Mucosa of gallbladder (tissue), 1 donor: ENCODE measurements at regions not wholly inside any gene's neighbourhood (a gene's known extent, or its start where the extent isn't known, plus 50 kb on each side); places are given as distances from the start of the nearest gene placed in this dataset.
A peak's percentile ranks its signal among the peaks of the same experiment; 100 is the strongest.

ENCODE experiments used
- DNase-seq: peaks from one replicate; pipeline ENCODE4 v3.0.0-alpha.2; 2020; ENCODE audit warnings: low spot score
- donor health status: DM: no; HTN: no; CAD: no.

DNA sequence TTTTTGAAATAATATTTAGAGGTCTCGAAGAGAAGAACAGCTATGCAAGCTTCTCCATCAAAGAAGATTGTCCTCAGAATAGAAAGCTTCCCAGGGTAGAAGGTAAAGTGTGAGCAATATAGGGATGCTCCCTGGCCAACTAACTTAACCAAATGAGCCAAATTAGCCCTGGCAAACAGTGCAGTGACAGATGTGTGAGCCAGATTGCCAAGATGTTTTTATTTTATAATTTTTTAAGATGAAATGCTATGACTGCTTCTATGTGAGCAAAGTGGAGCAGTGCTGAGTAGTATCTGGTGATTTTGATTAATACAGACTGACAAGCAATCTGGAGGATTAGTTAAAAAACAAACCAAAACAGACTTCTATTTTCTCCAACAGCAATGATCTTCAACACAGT is 202.1 kb downstream of the NOVA1 start:
- no peak for DNase-seq

DNA sequence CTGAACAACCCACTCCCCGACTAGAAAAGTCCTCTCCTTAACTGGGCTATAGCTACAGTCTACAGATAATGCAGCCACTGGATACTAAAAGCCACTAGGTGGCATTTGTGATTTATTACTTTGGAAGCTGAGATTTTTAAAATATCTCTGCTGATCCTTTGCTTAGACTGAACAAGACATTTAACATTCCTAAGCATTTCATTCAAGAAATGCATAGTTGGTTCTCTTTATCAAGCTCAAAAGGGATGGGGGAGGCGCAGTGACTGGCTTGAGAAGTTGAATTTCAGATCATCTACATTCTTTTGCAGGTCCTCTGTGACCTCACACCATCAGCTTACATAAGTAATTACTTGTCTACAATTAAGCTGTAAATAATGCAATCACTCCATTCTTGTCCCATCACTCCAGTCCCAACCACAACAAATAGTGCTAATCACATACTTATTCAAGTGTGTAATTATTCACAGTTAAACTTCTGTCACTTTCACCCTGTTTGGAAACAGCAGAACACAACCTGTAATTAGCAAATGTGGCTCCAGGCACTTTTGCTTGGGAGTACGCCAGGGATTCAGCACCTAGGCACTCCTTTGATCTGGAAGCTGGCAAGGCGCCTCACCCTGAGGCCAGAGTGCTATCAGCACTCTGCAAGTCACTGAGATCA is 203.6 kb downstream of the NOVA1 start:
- DNase-seq: peak; percentile 69

DNA sequence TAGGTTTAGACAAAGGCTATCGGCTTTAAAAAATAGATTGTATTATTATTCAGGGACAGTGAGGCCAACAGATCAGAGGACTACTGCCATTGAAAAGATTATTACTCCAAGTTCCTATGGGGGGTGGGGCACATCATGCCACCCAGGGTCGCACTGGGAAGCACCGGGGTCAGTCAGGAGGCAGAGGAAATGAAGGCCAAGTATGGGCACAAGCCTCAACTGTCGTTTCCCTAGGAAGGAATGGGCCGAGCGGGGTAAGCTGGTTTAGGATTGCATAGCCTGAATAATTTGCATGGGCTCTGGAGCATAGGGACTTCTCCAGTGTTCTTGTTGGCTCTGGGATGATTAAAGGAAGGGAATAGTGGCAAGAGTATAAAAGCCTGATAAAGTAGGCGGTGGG is 205.3 kb downstream of the NOVA1 start:
- no peak for DNase-seq

DNA sequence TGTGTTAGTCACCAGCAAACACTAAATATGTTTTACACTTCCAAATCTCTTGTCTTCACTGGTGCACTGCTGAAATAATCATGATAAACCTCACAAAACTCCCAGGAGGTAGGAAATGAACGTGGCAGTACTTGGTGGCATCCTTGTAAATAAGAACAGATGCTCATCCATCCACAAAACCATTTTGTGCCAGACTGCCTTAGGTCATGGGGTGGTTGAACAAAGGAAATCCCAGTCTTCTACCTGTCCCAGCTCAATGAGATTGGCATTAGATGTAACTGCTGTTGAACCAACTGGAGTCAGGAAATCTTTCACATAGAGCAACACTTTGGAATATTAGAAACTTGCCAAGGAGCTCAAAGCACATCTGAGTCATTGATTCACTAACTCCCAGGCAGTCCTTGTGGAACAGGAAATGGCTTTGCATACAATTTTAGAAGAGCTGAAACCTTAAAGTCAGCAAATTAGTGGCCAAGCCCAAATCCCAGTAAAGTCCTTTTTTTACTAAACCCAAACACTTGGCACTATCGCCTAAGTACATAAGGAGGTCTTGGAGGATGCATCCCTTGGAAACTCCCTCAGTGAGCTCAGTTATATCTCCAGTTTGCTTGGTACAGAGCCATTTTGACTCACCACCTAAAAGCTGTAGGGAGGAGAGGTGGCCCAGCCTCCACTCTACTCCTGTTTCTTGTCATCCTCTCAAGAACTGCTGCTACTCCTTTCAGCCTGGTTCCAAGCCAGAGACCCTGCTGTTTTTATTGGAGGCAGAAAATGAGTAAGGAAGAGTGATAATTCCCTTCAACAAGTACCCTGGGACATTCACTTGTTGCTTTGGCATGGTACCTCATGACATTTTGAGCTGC is 208.0 kb downstream of the NOVA1 start:
- no peak for DNase-seq

DNA sequence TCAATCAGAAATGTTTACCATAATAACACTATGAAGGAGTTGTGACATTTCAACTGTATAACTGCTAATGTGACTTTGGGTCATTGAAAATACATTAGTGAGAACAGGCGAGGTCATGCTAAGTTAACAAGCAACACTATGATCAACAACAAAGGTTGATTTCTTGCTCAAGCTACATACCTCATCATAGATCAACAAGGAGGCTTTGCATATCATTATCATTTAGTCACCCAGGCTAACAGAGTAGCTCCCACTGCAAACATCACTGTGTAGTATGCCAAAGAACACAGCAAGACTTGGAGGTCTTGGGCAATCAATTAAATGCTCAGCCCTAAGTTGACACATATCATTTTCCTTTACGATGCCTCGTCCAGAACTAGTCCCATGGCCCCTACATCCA is 212.5 kb downstream of the NOVA1 start:
- DNase-seq: no peak

DNA sequence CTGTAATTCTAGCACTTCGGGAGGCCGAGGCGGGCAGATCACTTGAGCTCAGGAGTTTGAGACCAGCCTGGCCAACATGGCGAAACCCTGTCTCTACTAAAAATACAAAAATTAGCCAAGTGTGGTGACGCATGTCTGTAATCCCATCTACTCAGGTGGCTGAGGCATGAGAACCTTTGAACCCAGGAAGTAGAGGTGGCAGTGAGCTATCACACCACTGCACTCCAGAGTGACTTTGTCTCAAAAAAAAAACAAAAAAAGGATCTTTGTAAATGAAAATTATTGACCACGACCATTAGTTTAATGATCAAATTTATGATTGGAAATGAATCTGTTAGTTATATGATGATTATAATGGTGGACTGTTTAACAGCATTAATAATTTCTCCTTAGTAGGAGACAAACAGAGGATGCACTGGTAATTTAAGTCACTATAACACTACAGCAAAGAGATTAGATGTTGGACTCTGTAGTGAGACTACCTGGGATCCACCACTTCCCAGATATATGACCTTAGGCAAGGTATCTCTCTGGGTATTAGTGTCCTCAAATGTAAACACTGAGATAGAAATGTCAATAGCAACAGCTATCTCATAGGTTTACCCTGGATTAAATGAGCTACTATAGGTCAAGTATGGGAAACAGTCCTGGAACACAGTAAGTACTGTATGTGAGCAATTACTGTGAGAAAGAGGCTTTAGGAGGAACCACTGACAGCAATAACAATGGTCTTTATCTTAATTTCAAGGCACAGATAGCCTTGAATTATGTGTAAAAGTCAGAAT is 214.7 kb downstream of the NOVA1 start:
- no peak for DNase-seq

DNA sequence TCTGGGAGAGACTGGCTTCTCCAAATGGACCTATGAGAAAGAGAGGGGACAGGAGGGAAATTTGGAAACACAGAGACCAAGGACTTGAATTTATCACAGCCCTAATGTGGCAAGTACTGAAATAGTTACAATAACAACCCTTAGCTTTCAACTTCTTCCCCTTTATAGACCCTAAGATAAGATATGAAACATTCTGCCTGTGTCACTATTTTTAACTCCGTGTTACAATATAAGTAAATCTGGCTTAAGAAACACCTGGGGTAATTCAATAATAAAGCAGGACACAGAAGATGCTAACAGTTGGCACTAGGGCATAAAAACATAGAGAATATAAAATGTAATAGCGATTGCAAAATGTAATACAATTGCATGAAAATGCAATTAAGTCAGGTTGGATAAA is 216.4 kb downstream of the NOVA1 start:
- no peak for DNase-seq

DNA sequence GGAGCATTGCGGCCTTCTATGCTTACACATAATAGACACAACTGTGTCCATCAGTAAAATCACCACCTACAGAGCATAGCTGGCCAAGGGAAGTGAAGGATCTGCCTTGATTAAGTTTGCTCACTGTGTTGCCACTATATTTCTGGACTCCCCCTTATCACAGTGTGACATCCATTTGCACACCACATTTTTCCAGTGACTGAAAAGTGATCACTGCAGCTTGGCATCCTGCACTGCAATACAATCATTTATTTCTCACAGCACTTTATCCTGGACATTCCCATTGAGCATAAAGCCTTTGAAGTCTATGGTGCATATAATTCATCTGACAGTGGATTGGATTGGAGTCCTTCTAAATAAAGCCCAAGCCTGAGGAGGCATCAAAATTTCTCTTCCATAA is 217.2 kb downstream of the NOVA1 start:
- no peak for DNase-seq

DNA sequence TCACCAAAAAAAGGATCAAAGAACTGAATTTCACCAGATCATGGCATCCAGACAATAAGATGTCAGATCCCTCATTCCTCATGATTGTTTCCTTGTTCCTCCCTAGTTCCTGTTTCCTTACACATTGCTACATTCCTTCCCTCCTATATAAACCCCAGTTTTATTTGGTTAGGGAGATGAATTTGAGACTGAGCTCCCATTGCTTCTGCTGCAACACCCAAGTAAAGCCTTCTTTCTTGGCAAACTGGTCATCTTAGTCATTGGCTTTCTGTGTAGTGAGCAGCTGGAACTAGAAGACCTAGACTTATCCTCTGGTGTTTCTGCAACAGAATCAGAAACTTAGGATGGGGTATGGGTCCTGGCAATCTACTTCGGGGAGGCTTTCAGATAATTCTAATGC is 217.9 kb downstream of the NOVA1 start:
- DNase-seq: no peak

DNA sequence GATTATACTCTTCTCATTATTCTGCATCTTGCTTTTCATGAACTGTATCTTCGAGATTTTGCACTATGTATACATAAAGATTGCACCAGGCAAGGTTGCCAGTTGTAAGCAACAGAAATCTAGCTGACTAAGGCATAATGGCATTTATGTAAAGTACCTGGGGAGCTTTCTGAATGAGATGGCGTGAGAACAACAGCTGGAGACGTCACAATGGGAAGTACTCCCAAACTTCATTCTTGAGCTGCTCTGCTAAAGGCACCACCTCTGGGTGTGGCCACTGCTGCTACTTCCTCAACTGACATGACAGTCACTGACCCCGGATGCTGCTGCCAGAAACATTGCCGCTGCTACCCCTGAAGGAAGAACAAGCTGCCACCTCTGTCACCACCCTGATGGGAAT is 220.7 kb downstream of the NOVA1 start:
- no peak for DNase-seq

DNA sequence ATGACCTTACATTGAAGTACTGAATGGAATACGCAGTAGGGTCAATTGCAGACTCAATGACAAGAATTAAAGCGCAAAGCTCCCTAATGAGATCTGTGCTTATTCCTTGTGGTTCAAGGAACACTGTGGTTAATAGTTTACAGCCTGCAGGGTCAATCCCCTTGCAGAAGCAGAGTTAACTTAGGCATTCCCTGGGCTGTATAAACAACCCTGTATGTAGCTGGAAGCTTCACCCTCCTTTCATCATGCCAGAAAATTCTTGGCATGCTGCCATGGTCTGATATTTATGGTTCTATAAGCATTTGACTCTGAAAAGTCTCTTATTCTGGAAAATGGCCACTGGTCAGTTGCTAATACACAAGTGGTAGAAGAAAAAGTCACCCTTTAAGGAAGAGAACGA is 227.7 kb downstream of the NOVA1 start:
- DNase-seq: peak; percentile 45

DNA sequence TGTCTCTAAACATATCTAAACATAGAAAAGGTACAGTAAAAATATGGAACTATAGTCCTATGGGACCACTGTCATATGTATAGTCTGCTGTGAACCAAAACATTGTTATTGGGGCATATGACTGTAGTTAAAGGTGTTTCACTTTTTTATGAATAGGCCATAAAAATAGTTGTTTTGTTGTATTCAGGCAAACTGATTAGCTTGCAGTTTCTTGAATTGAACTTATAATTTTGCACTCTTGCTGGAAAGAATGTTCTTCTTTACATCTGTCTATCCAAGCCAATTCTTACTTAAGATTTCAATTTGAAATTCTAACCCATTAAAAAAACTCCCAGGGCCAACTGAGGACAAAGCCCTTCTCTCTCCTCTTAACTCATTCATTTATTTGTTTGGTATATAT is 234.1 kb downstream of the NOVA1 start:
- no peak for DNase-seq

DNA sequence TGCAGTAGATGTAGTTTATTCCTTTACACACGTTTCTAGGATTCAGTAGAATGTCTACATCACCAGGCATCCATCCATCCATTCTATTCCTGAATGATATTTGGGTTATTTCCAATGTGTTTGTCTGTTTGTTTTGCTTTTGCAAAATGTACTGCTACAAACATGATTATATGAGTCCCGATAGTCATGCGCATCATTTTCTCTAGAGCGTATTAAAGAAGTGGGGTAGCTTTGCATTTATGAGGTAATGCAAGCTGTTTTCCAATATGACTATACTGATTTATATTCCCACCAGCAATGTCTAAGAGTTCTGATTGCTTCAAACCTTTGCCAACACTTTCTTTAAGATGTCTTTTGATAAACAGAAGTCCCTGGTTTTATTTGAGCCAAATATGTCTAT is 253.2 kb downstream of the NOVA1 start:
- DNase-seq: no peak

DNA sequence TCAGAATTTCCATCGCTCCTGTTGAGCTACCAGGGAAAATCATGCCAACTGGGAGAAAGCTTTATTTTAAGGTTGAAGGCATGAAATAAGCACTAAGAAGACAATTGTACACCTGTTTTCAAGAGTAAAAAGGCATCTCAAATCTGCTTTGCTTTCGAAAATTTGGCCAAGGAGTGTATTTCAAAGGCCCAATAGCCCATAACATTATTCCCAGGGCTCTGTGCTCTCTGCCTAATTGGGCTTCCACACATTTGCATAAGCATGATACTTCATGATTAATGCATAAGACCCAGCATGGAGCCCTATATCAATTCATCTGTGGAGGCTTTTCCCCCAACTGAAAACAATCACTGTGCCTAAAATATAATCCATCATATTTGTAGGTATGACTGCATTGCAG is 258.5 kb downstream of the NOVA1 start:
- DNase-seq: no peak

DNA sequence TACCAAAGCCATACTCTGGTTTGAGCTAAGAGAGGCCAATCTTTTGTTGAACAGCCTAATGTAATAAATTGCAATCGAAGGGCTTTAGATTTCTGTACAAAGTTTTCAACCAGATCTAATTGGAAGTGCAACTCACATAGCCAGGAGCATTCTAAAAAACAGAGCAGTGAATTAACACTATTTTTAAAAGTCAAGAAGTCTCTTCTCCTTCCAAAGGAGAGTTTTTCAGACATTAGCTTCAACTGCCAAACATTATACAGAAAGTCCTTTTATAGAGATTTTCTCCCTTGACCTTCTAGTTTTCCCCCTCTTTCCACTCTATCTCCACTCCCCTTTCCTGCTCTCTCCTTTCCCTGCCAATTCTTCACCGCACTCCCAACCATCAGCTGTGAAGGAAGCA is 259.6 kb downstream of the NOVA1 start:
- DNase-seq: no peak

DNA sequence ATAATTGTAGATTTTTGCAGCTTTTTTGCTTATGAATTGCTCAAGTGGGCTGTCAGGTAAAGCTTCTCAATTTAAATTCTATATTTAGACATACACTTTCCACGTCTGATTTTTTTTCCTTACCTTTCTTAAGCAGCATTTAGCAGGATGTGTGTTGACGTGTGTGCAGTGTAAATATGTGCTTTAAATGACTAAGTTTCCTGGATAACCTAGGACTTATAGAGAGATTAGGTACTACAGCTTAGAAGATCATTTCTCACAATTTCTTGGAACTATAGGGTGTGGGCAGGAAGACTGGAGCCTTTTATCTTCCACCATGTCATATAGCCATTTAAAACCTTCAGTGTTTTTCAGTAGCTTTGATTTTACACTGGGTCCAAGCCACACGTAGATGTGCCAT is 263.5 kb downstream of the NOVA1 start:
- no peak for DNase-seq

DNA sequence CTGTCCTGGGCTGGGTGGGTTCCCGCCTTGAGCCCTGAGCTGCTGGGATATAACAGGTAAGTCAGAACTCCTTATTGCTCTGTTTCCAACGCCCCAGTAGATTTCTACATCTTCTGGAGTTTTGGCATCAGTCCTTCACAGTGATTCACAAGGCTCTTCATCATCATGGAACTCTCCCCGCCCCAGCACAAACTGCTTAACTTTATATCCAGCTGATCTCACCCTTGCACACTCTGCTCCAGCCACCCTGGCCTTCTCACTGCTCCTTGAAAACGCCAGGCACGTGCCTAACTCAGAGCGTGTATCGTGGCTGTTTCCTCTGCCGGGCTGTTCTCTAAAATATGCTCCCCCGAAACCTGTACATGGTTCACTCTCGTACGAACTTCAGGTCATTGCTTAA is 264.9 kb downstream of the NOVA1 start:
- DNase-seq: no peak

DNA sequence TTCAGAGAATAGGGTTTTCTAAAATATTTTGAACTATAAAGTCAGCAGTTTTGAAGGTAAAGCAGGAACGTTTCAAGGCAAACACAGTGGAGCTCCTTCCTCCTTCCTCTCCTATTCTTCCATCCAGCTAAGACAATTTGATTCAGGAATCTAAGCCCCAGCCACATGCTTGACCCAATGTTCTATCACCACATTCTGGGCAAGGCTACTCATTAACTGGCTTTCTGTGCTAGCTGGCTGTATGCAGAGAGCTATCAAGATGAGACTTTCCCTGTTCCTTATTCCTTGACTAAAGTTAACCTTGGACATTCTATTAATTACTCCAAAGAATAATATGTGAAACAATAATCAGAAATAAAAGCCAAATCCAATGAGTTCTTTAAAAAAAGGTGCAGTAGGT is 266.9 kb downstream of the NOVA1 start:
- DNase-seq: peak; percentile 79

DNA sequence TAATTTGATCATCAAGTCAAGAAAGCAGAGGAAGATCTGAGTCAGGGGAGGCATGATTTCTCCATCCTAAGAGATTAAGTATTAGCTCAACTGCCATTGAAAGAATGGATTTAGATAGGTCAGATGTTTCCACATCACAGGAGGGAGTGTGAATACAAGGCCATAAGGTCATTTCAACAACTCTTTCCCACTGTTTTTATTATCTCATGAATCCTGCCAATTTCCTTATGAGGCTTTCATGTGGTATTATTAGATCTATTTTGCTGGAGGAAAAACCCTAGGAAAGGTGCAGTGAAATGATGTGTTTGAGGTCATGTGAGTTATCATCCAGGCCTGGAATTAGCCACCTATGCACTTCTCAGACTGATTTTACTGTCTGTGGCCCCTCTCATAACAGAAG is 269.0 kb downstream of the NOVA1 start:
- DNase-seq: no peak

DNA sequence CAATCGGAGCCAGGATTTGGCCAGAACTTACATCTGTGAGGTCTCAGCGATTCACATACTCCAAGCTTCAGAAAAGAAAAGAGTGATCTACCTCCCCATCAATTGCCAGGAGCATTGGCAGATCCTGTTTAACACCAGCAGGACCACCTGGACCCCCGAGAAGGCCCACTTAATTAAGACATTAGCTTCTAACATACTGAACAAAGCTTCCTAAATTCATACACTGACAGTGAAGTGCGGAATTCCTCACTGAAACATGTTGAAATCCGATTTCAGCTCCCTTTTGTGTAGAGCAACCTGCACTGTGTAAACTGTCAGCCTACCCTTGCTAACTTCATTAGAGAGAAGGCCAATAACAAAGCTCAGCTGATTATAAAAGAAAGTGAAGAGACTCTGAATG is 274.0 kb downstream of the NOVA1 start:
- DNase-seq: no peak

DNA sequence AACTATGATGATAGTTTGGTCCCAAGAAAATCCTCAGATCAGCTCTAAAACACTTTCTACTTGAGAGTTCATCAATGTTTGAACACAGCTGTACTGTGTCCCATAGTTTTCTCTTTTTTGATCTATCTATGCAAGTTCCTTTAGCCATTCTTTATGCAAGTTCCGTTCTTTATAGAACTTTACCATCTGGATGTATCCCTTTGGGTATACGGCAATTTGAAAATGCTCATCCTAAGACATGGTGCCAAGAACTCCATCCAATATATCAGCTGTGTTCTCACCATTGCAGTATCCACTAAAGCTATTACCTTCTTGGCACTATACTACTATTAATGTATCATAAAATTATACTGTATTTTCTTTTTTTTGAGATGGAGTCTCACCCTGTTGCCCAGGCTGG is 276.9 kb downstream of the NOVA1 start:
- no peak for DNase-seq

DNA sequence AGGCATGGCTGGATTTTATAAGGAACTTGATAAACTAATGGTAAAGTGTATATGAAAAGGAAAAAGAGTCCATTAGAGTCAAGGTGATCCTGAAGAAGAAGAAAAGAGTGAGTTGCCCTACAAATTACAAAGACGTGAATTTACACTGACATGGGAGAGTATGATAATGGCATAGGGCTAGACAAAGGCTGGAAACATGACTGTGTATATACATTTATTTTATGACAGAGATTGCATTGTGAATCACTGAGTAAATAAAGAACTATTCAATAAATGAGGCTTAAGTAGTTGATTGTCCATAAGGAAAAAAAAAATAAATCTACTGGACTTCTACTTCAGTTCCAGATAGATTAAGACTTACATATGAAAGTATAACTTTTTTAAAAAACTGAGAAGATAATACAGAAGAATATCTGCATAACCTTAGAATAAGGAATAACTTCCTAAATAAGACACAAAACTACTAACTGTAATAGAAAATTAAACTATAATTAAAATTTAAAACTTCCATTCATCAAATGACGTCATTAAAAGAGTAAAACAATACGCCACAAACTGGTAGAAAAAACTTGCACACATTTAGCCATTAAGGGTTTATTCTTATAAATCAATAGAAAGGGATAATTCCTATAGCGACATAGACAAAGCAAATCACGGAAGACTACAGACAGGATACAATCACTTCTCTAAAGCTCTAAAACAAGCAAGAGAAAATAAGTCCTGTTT is 278.5 kb downstream of the NOVA1 start:
- no peak for DNase-seq
